ENCODE measurements at regions not wholly inside any gene's neighbourhood (a gene's known extent, or its start where the extent isn't known, plus 50 kb on each side); places are given as distances from the start of the nearest gene placed in this dataset.

GRCh38 chr3:40996827-40997710 lies 202.2 kb upstream of the CTNNB1 start:
- Histone ChIP-seq H2AFZ (ENCODE audit: low read depth, low read length) (no peak overlapping the region), H3K4me3 (ENCODE audit: insufficient read depth, low read depth, low read length) (no peak overlapping the region), H3K4me1 (ENCODE audit: insufficient read depth, low read length) (peaks cover 5% of the 10 kb centered on the region), H3K36me3 (ENCODE audit: insufficient read depth, low read length) (no peaks in the 10 kb centered on the region), H3K79me2 (ENCODE audit: insufficient read depth, low read length) (no peaks in the 10 kb centered on the region), H3K9ac (ENCODE audit: low read length) (no peak overlapping the region), H3K9me3 (ENCODE audit: insufficient read depth, low read depth, low read length) (no peaks in the 10 kb centered on the region), H3K27ac (ENCODE audit: low read depth, low read length) (no peak overlapping the region), H3K27me3 (ENCODE audit: insufficient read depth, low read length) (no peaks in the 10 kb centered on the region), H4K20me1 (ENCODE audit: insufficient read depth, low read length) (no peaks in the 10 kb centered on the region), H3K4me2 (ENCODE audit: low read length) (no peak overlapping the region)
- H3K4me3 Mint-ChIP-seq (ENCODE audit: unreplicated experiment) = no peak overlapping the region
- DNase-seq (ENCODE audit: low read depth) (no peak), FAIRE-seq (no peak)
- H3K27ac Mint-ChIP-seq (ENCODE audit: unreplicated experiment) = peak overlapping the region; percentile 80
- H3K9me3 Mint-ChIP-seq (ENCODE audit: unreplicated experiment) = peaks cover 11% of the 10 kb centered on the region
- peaks cover 26% of the 10 kb centered on the region for H3K4me1 Mint-ChIP-seq (ENCODE audit: low read depth, unreplicated experiment)
- TF ChIP-seq EZH2 (IDR thresholded peaks at IDR 0.05; ENCODE audit: insufficient read depth, low read length) = no peak
- TF ChIP-seq, protein P1, sequence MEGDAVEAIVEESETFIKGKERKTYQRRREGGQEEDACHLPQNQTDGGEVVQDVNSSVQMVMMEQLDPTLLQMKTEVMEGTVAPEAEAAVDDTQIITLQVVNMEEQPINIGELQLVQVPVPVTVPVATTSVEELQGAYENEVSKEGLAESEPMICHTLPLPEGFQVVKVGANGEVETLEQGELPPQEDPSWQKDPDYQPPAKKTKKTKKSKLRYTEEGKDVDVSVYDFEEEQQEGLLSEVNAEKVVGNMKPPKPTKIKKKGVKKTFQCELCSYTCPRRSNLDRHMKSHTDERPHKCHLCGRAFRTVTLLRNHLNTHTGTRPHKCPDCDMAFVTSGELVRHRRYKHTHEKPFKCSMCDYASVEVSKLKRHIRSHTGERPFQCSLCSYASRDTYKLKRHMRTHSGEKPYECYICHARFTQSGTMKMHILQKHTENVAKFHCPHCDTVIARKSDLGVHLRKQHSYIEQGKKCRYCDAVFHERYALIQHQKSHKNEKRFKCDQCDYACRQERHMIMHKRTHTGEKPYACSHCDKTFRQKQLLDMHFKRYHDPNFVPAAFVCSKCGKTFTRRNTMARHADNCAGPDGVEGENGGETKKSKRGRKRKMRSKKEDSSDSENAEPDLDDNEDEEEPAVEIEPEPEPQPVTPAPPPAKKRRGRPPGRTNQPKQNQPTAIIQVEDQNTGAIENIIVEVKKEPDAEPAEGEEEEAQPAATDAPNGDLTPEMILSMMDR (IDR thresholded peaks at IDR 0.05; ENCODE audit: insufficient read depth, low read depth, low read length) = no peak
- peaks cover 17% of the 10 kb centered on the region for H3K27me3 Mint-ChIP-seq (ENCODE audit: low read depth, unreplicated experiment)
- H3K36me3 Mint-ChIP-seq (ENCODE audit: low read depth, unreplicated experiment) = no peaks in the 10 kb centered on the region

DNA sequence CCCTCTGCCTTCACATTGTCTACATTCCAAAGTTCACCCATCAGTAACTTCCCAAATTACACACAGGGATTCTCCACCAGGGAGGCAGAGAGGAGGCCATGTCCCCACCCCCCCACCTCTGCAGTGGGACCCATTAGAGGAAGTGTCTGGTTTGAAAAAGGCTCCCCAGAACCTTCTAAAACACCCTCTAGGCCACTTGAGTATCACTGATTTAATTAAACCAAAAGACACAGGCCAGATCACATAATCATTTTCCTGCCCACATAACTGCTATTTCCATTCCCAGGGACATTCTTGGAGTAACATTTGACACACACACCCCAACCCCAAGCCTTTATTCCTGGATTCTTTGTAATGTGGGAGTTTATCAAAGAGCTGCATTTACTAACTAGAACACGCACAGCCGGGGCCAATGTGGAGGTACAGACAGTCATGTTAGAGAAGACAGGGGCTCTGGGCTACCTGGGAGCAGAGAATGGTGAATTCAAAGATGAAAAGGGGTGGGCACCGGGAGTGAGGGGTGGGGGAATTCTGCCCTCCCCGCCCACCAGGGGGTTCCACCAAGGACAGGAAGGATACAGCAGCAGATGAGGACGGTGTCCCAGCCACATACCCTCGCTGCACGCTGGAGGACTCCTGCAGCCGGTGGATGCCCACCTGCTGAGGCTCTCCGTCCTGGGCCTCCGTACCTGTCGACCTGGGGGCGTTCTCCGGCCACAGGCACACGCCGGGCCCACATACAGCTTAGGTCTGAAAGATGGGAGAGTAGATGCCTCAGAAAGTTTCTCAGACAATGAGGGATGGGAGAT lies 201.4 kb upstream of the CTNNB1 start:
- H4K20me1 ChIP-seq (ENCODE audit: insufficient read depth, low read length) = no peaks in the 10 kb centered on the region
- FAIRE-seq = no peak
- H3K9me3 ChIP-seq (ENCODE audit: insufficient read depth, low read depth, low read length) = no peaks in the 10 kb centered on the region
- Mint-ChIP-seq H3K4me1 (ENCODE audit: low read depth, unreplicated experiment) (peaks cover 26% of the 10 kb centered on the region), H3K4me3 (ENCODE audit: unreplicated experiment) (no peak overlapping the region), H3K27ac (ENCODE audit: unreplicated experiment) (peak overlapping the region; percentile 78), H3K36me3 (ENCODE audit: low read depth, unreplicated experiment) (no peaks in the 10 kb centered on the region), H3K9me3 (ENCODE audit: unreplicated experiment) (peaks cover 11% of the 10 kb centered on the region), H3K27me3 (ENCODE audit: low read depth, unreplicated experiment) (peaks cover 19% of the 10 kb centered on the region)
- H3K4me1 ChIP-seq (ENCODE audit: insufficient read depth, low read length) = peaks cover 5% of the 10 kb centered on the region
- no peak overlapping the region for H3K9ac ChIP-seq (ENCODE audit: low read length)
- H3K79me2 ChIP-seq (ENCODE audit: insufficient read depth, low read length) = no peaks in the 10 kb centered on the region
- no peak overlapping the region for H2AFZ ChIP-seq (ENCODE audit: low read depth, low read length)
- H3K36me3 ChIP-seq (ENCODE audit: insufficient read depth, low read length) = no peaks in the 10 kb centered on the region
- DNase-seq (ENCODE audit: low read depth) = no peak
- H3K27me3 ChIP-seq (ENCODE audit: insufficient read depth, low read length) = no peaks in the 10 kb centered on the region
- no peak overlapping the region for H3K4me3 ChIP-seq (ENCODE audit: insufficient read depth, low read depth, low read length)
- H3K27ac ChIP-seq (ENCODE audit: low read depth, low read length) = no peak overlapping the region
- H3K4me2 ChIP-seq (ENCODE audit: low read length) = no peak overlapping the region
- no peak for TF ChIP-seq EZH2 (IDR thresholded peaks at IDR 0.05; ENCODE audit: insufficient read depth, low read length)
- TF ChIP-seq, protein P1 (IDR thresholded peaks at IDR 0.05; ENCODE audit: insufficient read depth, low read depth, low read length) = no peak
